CD14-positive monocyte (primary cell): ENCODE measurements at regions not wholly inside any gene's neighbourhood (a gene's known extent, or its start where the extent isn't known, plus 50 kb on each side); places are given as distances from the start of the nearest gene placed in this dataset.
A peak's percentile ranks its signal among the peaks of the same experiment; 100 is the strongest.

Experiments
- DNase-seq, 3 donors: peaks; one replicate each; pipeline ENCODE4 v3.0.0-alpha.2; 2011 to 2022
- H2AFZ ChIP-seq: 2 replicates; pipeline ENCODE4 v1.6.0; 2012; ENCODE audit warnings: mild to moderate bottlenecking, low read depth, low read length, inconsistent platforms; ENCODE audit not compliant: insufficient read depth, poor library complexity, severe bottlenecking
- H3K27ac ChIP-seq, 2 donors: 1 replicate in 1 of 2; 2 replicates in 1 of 2; pipeline ENCODE4 v1.5.1; 2012 to 2013; ENCODE audit warnings: low read length in 2 of 2, control low read depth in 1 of 2, inconsistent platforms in 1 of 2, low read depth in 1 of 2, mild to moderate bottlenecking in 1 of 2
- H3K27me3 ChIP-seq, 2 donors: one replicate each; pipeline versions ENCODE4 v1.6.0 to v1.6.1; 2011 to 2013; ENCODE audit warnings: low read length in 2 of 2; ENCODE audit not compliant: control insufficient read depth in 2 of 2, insufficient read depth in 2 of 2
- H3K36me3 ChIP-seq, 2 donors: replicated peaks in 1 of 2; 1 replicate in 1 of 2; 2 replicates in 1 of 2; pipeline versions ENCODE4 v1.5.1 to v1.6.1; 2012 to 2013; ENCODE audit warnings: low read length in 2 of 2, control low read depth in 1 of 2, inconsistent platforms in 1 of 2, mild to moderate bottlenecking in 1 of 2; ENCODE audit not compliant: insufficient read depth in 2 of 2, control insufficient read depth in 1 of 2
- H3K4me1 ChIP-seq, 2 donors: 1 replicate in 1 of 2; 2 replicates in 1 of 2; pipeline versions ENCODE4 v1.5.1 to v1.6.1; 2012 to 2013; ENCODE audit warnings: low read length in 2 of 2, control low read depth in 1 of 2, inconsistent platforms in 1 of 2, mild to moderate bottlenecking in 1 of 2, moderate library complexity in 1 of 2; ENCODE audit not compliant: insufficient read depth in 2 of 2, control insufficient read depth in 1 of 2
- H3K4me2 ChIP-seq: replicated peaks from 2 replicates; pipeline ENCODE3; 2012; ENCODE audit warnings: low read length, moderate library complexity, mild to moderate bottlenecking; ENCODE audit not compliant: poor library complexity, severe bottlenecking; ENCODE audit errors: extremely low read depth
- H3K4me3 ChIP-seq, 3 experiments: fragments of 200-600 bp in 1 of 3; sonication (generic) in 1 of 3; replicated peaks in 1 of 3; 1 replicate in 2 of 3; 2 replicates in 1 of 3; pipeline ENCODE4 v1.5.1; 2011 to 2013; ENCODE audit warnings: low read length in 3 of 3, mild to moderate bottlenecking in 3 of 3, control low read depth in 2 of 3, low read depth in 2 of 3, inconsistent platforms in 1 of 3, moderate library complexity in 1 of 3
- H3K79me2 ChIP-seq: 2 replicates; pipeline ENCODE4 v1.6.0; 2012; ENCODE audit warnings: mild to moderate bottlenecking, control low read depth, inconsistent platforms, low read length, moderate library complexity; ENCODE audit not compliant: insufficient read depth
- H3K9ac ChIP-seq: 2 replicates; pipeline ENCODE4 v1.6.0; 2017; ENCODE audit warnings: low read length, mild to moderate bottlenecking; ENCODE audit not compliant: insufficient read depth, poor library complexity, severe bottlenecking
- H3K9me3 ChIP-seq, 2 donors: replicated peaks in 1 of 2; 1 replicate in 1 of 2; 2 replicates in 1 of 2; pipeline versions ENCODE4 v1.5.1 to v1.6.1; 2012 to 2013; ENCODE audit warnings: low read length in 2 of 2, control low read depth in 1 of 2; ENCODE audit not compliant: control insufficient read depth in 1 of 2, insufficient read depth in 1 of 2
- H4K20me1 ChIP-seq: 2 replicates; pipeline ENCODE4 v1.6.0; 2012; ENCODE audit warnings: mild to moderate bottlenecking, low read length, control low read depth, moderate library complexity; ENCODE audit not compliant: insufficient read depth
- H3K27ac Mint-ChIP-seq, 7 donors: one replicate each; pipeline ENCODE4 v1.8.0; 2020; ENCODE audit warnings: mild to moderate bottlenecking in 7 of 7, mixed read lengths in 7 of 7, moderate library complexity in 6 of 7, inconsistent platforms in 2 of 7
- H3K27me3 Mint-ChIP-seq, 3 donors: one replicate each; pipeline ENCODE4 v1.8.0; 2021 to 2022; ENCODE audit warnings: low read depth in 3 of 3, mild to moderate bottlenecking in 3 of 3, mixed read lengths in 3 of 3, moderate library complexity in 3 of 3, inconsistent platforms in 1 of 3
- H3K36me3 Mint-ChIP-seq, 2 donors: one replicate each; pipeline ENCODE4 v1.8.0; 2020; ENCODE audit warnings: mixed read lengths in 2 of 2, inconsistent platforms in 1 of 2, mild to moderate bottlenecking in 1 of 2
- H3K4me1 Mint-ChIP-seq: one replicate; pipeline ENCODE4 v1.8.0; 2020; ENCODE audit warnings: mild to moderate bottlenecking, mixed read lengths
- H3K4me3 Mint-ChIP-seq, 2 donors: one replicate each; pipeline ENCODE4 v1.8.0; 2020; ENCODE audit warnings: mild to moderate bottlenecking in 2 of 2, mixed read lengths in 2 of 2, moderate library complexity in 1 of 2
- H3K9me3 Mint-ChIP-seq, 7 donors: one replicate each; pipeline ENCODE4 v1.8.0; 2020 to 2022; ENCODE audit warnings: mixed read lengths in 7 of 7, mild to moderate bottlenecking in 6 of 7, moderate library complexity in 6 of 7, inconsistent platforms in 2 of 7
- CTCF ChIP-seq: fragments of 200-600 bp; IDR thresholded peaks from one replicate; pipeline ENCODE4 v1.8.0; 2022; ENCODE audit warnings: antibody characterized with exemption, mild to moderate bottlenecking
- WGBS: methylation state at CpG from one replicate; pipeline ENCODE4 v1.1.5; 2013; ENCODE audit warnings: missing lambda C conversion rate; ENCODE audit not compliant: insufficient coverage; 5-methylcytosine and 5-hydroxymethylcytosine counted together
- intact Hi-C, 2 donors: fragments of 100-400 bp; cut with micrococcal nuclease; formaldehyde crosslinking; loops; one replicate each; pipeline versions ENCODE4 v1.15.0 to v1.15.1; 2023

GRCh38 chrX:13110433-13111324 lies 66.3 kb upstream of the FAM9C start:
- Mint-ChIP-seq H3K27me3 (peaks cover 0 to 38% (median 0%) of the 10 kb centered on the region in 3 donors), H3K4me3 (no peak overlapping the region), H3K9me3 (peaks cover 0 to 22% (median 11%) of the 10 kb centered on the region in 7 donors), H3K27ac (peak overlapping the region in 2 of 7 donors; percentile 37 to 48), H3K36me3 (no peaks in the 10 kb centered on the region), H3K4me1 (peaks cover 9% of the 10 kb centered on the region)
- Histone ChIP-seq H3K4me1 (peaks cover 0 to 3% of the 10 kb centered on the region in 2 donors), H4K20me1 (no peaks in the 10 kb centered on the region), H3K9ac (no peak overlapping the region), H3K4me3 (no peak overlapping the region), H3K27me3 (peaks cover 0 to 25% of the 10 kb centered on the region in 2 donors), H3K9me3 (peaks cover 0 to 12% of the 10 kb centered on the region in 2 donors), H3K79me2 (no peaks in the 10 kb centered on the region), H2AFZ (no peak overlapping the region), H3K27ac (no peak overlapping the region), H3K36me3 (no peaks in the 10 kb centered on the region), H3K4me2 (no peak overlapping the region)
- intact Hi-C loops: loop anchor here in 1 of 2 donors (10.0 kb wide), 1 partner anchor 54 kb away; no protein-coding TSS in a partner anchor
- TF ChIP-seq CTCF: no peak
- DNase-seq: peak; percentile 37 to 56 (median 53)
- WGBS: no CpG with 5 or more reads among the region's 10 CpGs

- no CpG with 5 or more reads among the region's 5 CpGs for WGBS
- Histone ChIP-seq H3K9ac (no peak overlapping the region), H3K4me1 (peaks cover 0 to 3% of the 10 kb centered on the region in 2 donors), H3K27ac (no peak overlapping the region), H3K36me3 (no peaks in the 10 kb centered on the region), H3K9me3 (peaks cover 0 to 5% of the 10 kb centered on the region in 2 donors), H4K20me1 (no peaks in the 10 kb centered on the region), H3K79me2 (no peaks in the 10 kb centered on the region), H3K4me3 (no peak overlapping the region), H3K27me3 (peaks cover 0 to 21% of the 10 kb centered on the region in 2 donors), H3K4me2 (no peak overlapping the region), H2AFZ (no peak overlapping the region)
- intact Hi-C loops: loop anchor here in 1 of 2 donors (10.0 kb wide), 1 partner anchor 55 kb away; no protein-coding TSS in a partner anchor
- H3K27me3 Mint-ChIP-seq: peaks cover 0 to 40% (median 0%) of the 10 kb centered on the region in 3 donors
- no peak for TF ChIP-seq CTCF
- peak overlapping the region in 2 of 7 donors; percentile 20 to 41 for H3K27ac Mint-ChIP-seq
- no peak overlapping the region for H3K4me3 Mint-ChIP-seq
- H3K4me1 Mint-ChIP-seq: peaks cover 9% of the 10 kb centered on the region
- H3K9me3 Mint-ChIP-seq: peaks cover 0 to 18% (median 5%) of the 10 kb centered on the region in 7 donors
- DNase-seq: peak in 1 of 3 donors; percentile 45
- H3K36me3 Mint-ChIP-seq: no peaks in the 10 kb centered on the region
Measured at GRCh38 chrX:13109817-13110216, 65.4 kb upstream of the FAM9C start.
